GM21360 (cell line): ENCODE measurements at regions not wholly inside any gene's neighbourhood (a gene's known extent, or its start where the extent isn't known, plus 50 kb on each side); places are given as distances from the start of the nearest gene placed in this dataset.

Experiments
- ATAC-seq: cut with Tn5 transposase; IDR thresholded peaks from one replicate; pipeline ENCODE4 v1.9.1; 2021; ENCODE audit warnings: mild to moderate bottlenecking, moderate library complexity; ENCODE audit not compliant: unreplicated experiment

DNA sequence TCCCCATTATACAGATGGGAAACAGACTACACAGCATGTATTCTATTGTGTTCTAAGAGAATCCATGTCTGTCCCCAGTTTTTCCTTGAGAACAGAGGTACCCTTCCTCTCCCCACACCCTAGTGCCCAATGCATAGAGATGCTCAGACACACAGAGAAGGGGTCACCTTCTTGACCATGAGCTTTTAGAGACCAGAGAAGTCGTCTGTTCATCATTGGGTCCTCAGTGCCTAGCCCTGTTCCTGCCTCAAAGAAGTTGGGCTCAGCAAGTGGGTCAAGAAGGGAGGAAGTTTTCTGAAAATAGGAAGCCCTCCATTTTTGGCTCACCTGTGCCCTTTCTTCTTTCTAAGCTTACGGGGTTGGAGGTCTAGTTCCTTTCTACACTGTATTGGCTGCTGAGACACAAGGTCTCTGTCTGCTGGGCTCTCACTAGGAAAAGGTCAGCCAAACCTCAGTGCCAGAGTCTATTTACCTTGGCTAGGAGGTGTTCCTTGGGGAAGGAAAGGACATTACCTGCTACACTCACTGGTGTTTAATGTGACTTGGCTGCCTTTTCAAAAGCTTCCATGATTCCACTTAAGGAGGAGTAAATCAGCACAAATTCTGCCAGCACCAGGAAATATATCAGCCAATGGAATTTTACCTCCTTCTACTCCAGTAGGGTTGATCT, 198.5 kb upstream of the PWP1 start:
- no peak for ATAC-seq

DNA sequence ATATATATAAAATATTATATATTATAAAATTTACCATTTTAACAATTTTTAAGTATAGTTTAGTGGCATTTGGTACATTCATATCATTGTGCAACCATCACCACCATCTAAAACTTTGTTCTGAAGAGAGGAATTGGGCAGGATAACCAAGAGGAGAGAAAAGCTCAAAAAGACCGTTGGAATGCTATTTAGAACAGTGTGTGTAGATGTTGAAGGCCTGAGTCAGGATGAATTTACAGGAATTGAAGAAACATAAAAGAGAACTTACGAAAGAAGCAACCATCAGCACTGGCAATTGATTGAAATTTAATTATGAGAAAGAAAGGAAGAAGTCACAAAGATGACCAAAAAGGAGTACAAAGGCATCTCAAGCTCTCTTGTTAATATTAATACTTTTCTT, 196.9 kb upstream of the PWP1 start:
- no peak for ATAC-seq

DNA sequence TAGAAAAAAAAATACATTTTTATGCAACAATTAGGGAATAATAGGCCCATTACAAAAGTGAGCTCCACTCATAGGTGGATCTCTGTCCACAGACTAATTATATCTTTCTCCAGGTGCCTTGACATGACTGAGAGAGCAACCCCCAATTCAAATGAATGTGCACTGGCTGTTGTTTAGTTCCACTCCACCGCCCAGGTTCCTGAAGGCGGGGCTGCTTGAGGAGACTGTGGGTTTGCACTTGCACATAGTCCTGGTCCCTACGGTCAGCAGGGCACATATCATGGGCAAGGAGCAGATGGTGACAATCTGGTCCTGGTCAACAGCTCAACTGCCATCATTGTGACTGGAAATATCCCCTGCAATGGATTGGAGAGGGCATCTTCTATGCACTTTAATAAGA, 195.6 kb upstream of the PWP1 start:
- ATAC-seq, result no peak

DNA sequence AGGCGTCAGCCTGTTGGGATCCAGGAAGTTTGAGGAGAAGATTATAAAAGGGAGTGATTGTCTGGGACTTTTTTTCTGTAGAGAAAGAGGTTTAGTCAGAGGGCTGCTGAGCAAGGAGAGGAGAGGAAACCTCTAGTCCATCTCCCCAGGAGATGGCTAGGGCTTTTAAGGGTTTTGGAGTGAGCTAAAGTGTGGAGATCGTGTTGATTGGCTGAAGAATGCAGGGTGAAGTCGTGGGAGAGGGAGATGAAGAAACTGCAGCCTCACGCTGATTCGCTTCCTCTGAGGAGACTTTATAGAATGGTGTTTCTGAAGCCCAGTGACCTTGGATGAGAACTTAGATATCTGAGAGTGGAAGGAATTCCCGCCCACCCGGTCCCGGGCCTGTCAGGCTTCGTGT, 193.7 kb upstream of the PWP1 start:
- no peak for ATAC-seq

DNA sequence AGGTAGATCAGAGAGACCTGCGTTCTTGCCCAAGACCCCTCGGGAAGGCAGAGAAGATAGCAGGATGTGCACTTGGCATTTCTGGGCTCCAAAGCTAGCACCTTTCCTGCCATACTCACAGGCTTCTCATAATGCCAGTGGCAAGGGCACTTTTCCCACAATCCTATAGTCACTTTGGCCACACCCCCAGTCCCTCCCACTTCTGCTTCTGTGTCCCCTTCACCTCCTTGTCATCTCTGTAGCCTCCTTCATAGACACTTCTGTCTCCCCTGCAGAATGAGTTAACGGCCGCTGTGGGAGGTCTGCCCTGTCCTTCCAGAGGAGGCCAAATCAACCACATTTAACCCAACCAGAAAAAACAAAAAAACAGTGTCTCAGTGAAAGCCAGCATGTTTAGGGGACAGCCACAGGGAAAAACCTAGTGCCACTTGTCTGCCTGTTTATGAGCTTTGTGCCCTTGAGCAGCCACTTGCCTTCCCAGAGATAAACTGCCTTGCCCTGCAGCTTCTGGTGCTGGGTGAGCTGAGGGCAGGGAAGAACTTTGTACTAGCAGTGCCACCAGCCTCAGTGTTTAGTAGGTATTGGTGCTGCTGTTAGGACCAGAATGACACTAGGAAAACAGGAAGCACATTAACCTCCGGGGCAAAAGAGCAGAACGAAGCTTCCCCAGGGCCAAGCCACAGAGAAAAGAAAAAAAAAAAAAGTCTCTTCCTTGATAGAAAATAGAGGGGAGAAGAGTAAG, 193.0 kb upstream of the PWP1 start:
- no peak for ATAC-seq

DNA sequence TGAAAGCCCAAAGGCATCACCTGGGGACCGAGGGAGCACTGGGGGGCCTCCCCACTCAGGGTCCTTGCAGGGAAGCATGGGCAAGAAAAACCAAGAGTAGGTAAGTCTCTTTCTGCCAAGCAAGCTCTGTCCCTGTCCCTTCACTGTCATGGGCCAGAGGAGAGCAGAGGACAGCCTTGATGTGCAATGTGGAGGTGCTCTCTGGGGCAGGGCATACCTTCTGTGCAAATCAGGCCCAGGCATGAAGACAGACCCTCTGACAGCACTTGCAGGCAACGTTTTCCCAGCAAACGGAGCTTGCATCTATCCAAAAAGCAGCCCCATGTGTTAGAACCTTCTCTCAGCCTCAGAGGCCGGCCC, 192.5 kb upstream of the PWP1 start:
- ATAC-seq, result no peak

DNA sequence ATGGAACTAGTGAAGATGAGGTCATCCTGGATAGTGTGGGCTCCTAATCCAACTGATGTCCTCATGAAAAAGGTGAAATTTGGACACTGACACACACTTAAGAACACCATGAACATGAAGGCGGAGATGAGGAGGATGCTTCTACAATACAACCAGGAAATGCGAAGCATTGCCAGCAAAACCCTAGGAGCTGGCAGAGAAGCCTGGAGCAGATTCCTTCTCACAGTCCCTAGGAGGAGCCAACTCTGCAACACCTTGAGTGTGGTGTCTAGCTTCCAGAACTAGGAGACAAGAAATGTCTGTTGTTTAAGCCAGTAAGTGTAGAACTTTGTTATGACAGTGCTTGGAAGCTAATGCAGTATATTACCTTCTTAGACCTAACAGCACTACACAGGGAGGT, 191.9 kb upstream of the PWP1 start:
- no peak for ATAC-seq

DNA sequence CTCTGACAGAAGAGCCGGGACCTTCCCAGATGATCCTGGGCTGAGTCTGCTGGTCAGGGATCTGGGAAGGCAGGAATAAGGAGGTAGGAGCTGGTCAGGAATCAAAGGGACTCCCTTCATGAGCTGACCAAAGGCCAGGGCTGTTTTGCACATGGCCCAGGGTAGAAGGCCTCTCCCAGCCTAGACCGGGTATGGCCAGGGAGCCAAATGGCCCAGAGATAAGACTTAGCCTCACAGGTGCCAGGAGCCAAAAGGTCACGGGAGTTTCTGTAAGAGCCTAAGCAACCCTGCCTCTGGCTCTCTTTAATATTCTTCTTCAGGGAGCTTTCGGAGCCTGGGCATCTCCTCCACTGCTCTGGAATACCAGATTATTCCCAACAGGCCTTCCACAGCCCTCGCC, 191.3 kb upstream of the PWP1 start:
- no peak for ATAC-seq

DNA sequence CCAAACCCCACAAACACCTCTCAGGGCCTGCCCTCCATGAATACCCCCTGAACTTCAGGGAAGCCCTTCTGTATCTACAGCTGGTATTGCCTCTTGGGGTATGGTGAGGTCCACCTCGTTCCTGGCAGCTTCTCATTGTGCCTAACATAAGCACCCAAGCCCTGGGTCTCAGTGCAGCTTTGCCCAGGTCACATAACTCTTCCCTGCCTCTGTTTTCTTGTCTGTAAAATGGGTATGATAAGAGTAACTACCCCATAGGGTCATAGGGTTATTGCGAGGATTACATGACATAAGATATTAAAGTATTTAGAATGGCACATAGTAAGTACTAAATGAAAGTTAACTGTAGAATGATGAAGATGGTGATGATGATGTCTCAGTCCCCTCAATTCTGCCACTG, 190.0 kb upstream of the PWP1 start:
- ATAC-seq, result no peak

DNA sequence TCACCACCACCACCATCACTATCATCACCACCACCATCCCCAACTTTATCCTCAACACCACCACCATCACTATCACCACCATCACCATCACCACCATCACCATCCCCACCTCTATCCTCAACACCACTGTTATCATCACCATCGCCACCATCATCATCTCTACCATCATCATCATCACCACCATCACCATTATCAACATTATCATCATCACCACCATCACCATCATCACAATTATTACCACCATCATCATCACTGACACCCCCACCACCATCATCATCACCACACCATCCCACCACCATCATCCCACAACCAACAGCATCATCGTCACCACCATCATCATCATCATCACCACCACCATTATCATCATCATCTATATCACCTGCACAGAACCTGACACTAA, 188.4 kb upstream of the PWP1 start:
- no peak for ATAC-seq

DNA sequence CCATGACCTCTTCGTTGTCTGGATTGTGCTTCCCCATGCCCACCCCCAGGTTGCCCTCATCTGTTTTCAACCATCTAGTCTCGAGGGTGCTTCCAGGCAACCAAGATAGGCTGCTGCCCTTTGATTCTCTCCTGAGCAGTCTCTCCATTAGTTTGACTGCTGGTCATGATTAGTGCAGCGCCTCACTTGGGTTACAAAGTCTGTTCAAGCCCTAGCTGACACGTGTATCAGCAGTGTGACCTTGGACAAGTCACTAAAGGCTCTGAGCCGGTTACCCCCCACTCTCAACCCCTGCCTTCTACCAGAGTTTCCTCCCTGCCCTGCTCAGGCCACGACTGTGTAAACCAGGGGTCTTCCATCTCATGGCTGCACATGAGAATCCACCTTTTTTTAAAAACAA, 185.3 kb upstream of the PWP1 start:
- no peak for ATAC-seq

DNA sequence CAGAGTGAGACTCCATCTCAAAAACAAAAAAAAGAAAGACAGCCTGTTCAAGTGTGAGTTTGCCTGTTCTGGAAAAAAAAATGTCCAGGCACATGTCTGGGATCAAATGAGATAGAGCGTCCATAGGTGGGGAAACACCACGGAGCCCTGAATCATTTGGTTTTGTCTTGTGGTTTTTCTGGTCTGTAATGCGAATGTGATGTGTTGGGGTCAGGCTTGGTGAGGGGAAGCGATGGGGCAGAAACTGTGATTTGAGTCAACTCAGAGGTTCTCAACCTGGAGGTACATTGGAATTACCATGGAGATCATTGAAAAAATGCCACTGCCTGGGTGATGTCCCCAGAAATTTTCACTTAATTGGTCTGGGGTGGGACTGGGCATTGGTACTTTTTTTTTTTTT, 183.9 kb upstream of the PWP1 start:
- ATAC-seq, result no peak

DNA sequence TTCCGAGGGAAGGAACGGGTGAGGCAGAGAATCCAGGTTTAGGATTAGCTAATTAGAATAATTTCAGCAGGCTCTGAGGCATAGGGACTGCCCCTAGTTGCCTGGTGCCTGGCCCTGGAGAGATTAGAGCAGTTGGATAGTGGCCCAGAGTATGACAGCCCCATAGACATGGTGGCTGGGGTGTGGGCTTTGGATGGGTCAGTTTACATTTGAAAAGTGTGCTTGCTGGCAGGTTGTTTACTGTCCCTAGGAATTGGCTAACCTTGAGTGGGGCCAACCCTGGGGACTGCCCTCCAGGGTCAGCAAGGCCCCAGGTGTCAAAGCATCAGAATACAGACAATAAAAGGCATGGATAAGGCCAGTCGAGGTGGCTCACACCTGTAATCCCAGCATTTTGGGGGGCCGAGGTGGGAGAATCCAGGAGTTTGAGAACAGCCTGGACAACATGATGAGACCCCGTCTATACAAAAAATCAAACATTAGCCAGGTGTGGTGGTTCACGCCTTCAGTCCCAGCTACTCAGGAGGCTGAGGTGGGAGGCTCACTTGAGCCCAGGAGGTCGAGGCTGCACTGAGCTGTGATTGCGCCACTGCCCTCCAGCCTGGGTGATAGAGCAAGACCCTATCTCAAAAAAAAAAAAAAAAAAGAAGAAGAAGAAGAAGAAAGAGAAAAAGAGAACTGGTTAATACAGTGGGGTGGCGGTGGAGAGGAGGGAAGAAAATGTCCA, 182.3 kb upstream of the PWP1 start:
- no peak for ATAC-seq

DNA sequence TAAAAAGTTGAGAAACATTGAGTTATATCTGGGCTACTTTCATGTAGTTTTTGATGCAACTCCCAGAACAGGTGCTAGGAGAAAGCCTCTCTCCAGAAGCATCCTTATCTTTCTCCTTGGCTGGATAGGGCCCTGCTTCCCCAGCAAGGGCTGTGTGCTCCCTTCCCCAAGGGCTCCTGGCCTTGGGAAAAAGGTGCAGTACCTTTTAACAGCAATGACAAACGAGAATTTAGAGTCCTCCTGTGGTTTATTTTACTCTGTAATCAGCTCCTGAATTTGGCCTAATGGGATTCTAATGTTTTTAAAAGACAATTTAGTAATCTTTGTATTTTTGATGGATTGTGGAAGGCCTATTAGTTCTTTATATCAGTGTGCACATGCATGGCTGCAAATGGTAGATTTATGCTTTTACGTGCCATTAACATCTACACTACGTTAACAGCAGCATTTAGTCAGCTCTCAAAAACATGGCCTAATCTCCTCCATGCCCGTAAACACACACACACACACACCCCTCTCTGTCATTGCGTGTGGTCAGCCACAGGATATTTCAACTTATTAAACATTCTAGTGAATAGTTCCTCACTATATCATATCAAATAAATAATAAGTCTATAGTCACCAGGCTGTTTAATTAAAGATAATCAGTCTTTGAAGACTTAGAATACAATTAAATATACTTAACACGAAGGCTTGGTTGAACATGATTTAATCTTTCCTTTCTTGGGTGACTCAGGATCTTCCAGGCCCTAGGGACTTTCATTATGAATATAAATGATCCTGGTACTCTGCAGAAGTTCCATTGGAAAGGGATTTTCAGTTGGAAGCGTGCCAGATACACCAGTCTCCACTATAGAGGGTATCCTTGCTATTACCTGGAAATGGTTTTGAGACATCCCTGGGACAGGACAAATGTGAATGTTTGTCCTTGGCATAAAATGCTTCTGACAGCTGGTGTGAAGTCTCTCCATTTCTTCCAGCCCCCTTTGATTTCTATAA, 181.4 kb upstream of the PWP1 start:
- no peak for ATAC-seq

DNA sequence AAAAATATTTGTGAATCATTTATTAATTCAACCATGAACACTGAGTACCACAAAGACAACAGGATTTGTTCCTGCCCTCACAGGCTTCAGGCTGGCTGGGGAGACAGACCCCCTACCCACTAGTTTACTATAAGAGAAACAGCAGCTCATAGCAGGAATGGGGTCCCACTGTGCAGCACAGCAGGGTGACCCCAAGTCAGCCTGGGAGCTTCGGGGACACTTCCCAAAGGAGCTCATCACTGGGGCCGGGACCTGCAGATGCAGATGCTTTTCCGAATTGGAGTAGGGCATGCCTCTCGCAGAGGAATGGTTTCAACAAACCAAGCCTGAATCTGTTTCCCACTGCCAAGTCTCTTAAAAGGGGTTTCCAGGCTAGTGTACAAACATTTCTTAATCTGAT, 176.2 kb upstream of the PWP1 start:
- no peak for ATAC-seq

DNA sequence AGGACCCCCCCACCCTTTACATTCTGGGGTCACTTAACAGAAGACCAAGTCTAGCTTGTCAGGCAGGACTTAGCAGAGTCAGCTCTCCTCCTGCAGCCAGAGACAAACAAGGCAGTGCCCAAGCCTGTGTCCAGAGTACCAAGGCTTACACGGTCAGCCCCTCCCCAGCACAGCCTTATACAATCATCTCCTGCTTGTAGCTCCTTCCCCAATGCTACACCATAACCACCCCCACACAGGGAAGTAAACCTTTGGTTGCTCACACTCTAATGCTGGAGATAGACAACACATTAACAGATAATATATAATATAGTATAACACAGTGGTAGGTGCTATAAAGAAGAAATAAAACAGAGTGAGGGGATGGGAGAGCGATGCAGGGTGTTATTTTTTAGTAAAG, 175.4 kb upstream of the PWP1 start:
- no peak for ATAC-seq

DNA sequence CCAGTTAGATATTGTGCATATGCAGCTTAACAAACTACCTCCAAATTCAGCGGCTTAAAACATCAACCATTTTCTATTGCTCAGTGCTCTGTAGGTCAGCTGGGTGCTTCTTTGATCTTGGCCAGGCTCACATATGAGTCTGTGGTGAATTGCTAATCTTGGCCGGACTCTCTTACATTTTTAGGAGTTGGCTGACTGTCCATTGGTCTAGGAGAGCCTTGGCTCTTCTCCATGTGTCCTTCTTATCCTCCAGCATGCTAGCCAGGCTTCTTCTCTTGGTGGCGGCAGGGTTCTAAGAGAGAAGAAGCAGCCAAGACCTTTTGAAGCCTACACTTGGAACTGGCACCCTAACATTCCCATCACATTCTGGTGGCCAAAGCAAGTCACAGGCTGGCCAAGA, 174.3 kb upstream of the PWP1 start:
- no peak for ATAC-seq

DNA sequence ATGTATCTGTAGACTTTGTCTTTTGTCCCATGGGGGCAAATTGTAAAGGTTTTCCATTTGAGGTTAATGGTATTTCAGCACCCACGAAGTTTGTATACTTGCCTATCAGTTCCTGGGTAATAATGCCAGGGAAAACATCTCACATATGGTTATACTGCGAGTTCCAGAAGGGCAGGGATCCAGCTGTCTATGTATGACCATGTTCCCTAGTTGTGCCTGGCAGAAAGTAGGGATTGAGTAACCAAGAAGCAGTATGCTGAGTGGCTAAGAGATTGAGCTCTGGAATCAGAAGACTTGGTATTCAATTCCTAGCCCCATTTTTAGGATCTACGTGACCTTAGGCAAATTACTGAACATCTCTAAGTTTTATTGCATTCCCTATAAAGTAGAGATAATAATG, 173.2 kb upstream of the PWP1 start:
- ATAC-seq, result no peak

DNA sequence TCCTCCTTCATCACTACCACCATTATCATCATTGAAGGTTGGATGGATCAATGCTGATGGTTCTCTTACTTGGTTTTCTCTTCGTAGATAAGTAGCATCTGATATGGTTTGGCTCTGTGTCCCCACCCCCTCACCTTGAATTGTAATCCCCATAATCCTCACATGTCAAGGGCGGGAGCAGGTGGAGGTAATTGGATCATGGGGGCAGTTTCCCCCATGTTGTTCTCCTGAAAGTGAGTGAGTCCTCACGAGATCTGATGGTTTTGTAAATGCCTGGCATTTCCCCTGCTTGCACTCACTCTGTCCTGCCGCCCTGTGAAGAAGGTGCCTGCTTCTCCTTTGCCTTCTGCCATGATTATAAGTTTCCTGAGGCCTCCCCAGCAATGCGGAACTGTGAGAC, 172.4 kb upstream of the PWP1 start:
- no peak for ATAC-seq

DNA sequence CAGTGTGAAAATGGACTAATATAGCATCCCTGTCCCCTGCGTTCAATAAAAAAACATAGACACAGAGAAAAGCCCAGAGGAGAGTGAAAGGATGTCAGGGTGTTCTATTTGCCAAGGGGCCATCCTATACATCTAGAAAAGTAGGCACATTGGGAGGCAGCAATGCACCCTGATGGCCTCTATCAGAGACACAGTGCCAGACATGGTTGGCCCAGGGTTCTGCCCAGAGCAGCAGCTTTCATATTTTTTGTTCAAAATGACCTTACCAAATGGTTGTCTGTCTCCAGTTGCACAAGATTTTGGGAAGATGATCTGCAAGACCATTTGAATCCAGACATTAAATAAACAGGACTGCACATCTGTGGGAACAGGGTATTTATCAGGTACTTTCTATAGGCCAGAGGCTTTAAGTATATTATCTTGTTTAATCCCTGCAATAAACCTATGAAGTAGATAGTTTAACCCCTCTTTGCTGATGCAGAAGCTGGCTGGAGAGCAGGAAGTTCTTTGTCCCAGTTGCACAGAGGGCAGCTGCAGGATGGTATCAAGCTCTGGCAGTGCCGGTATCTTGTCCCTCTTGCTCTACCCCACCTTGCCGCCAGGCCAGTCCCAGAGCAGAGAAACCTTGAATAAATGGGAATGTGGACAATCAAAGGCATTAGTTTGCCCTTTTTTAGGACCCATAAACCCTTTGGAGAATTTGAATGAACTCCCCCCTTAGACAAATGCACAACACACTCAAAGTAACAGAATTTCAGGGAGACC, 171.8 kb upstream of the PWP1 start:
- ATAC-seq, result no peak
